Thoracic aorta (tissue), 2 donors: ENCODE measurements at regions not wholly inside any gene's neighbourhood (a gene's known extent, or its start where the extent isn't known, plus 50 kb on each side); places are given as distances from the start of the nearest gene placed in this dataset.
"Not testable (repeated sequence)": the region's sequence is repeated elsewhere in the genome, so short reads cannot be mapped to it uniquely, and the experiment has no call there.

Experiments
- ATAC-seq: fragments of 150-250 bp; one replicate; pipeline ENCODE4 v1.8.0; 2017; ENCODE audit warnings: low read depth; ENCODE audit not compliant: insufficient number of reproducible peaks, low FRiP score
- DNase-seq: peaks from one replicate; pipeline ENCODE4 v3.0.0-alpha.2; 2020; ENCODE audit warnings: low spot score
- H3K27ac ChIP-seq, 2 donors: fragments of 200-600 bp; sonication (generic); 1 replicate in 1 of 2; 2 replicates in 1 of 2; pipeline ENCODE4 v1.5.1; 2016; ENCODE audit warnings: mild to moderate bottlenecking in 2 of 2, moderate library complexity in 2 of 2
- H3K27me3 ChIP-seq: fragments of 200-600 bp; sonication (generic); replicated peaks from 2 replicates; pipeline ENCODE4 v1.6.0; 2016; ENCODE audit warnings: mild to moderate bottlenecking; ENCODE audit not compliant: insufficient read depth
- H3K36me3 ChIP-seq: fragments of 200-600 bp; sonication (generic); one replicate; pipeline ENCODE4 v1.5.1; 2016
- H3K4me1 ChIP-seq, 2 donors: fragments of 200-600 bp; sonication (generic); 1 replicate in 1 of 2; 2 replicates in 1 of 2; pipeline versions ENCODE4 v1.5.1 to v1.6.0; 2016; ENCODE audit warnings: low read depth in 2 of 2, mild to moderate bottlenecking in 1 of 2; ENCODE audit not compliant: control insufficient read depth in 1 of 2
- H3K4me3 ChIP-seq: fragments of 200-600 bp; sonication (generic); 2 replicates; pipeline ENCODE4 v1.5.1; 2016; ENCODE audit warnings: mild to moderate bottlenecking
- H3K9me3 ChIP-seq: fragments of 200-600 bp; sonication (generic); 2 replicates; pipeline ENCODE4 v1.5.1; 2016
- TF ChIP-seq, protein P1 (sequence below): fragments of 200-600 bp; sonication (generic); IDR thresholded peaks from one replicate; pipeline ENCODE4 v1.5.1; 2019; ENCODE audit warnings: antibody characterized with exemption

GRCh38 chr12:74280156-74280655 lies 257.4 kb upstream of the ATXN7L3B start:
- no peak overlapping the region for H3K27ac ChIP-seq
- H3K27me3 ChIP-seq: no peaks in the 10 kb centered on the region
- no peaks in the 10 kb centered on the region for H3K4me1 ChIP-seq
- peaks cover 6% of the 10 kb centered on the region for H3K9me3 ChIP-seq
- H3K4me3 ChIP-seq: no peak overlapping the region
- no peaks in the 10 kb centered on the region for H3K36me3 ChIP-seq
- DNase-seq (no peak), ATAC-seq (no peak)
- TF ChIP-seq, protein P1, sequence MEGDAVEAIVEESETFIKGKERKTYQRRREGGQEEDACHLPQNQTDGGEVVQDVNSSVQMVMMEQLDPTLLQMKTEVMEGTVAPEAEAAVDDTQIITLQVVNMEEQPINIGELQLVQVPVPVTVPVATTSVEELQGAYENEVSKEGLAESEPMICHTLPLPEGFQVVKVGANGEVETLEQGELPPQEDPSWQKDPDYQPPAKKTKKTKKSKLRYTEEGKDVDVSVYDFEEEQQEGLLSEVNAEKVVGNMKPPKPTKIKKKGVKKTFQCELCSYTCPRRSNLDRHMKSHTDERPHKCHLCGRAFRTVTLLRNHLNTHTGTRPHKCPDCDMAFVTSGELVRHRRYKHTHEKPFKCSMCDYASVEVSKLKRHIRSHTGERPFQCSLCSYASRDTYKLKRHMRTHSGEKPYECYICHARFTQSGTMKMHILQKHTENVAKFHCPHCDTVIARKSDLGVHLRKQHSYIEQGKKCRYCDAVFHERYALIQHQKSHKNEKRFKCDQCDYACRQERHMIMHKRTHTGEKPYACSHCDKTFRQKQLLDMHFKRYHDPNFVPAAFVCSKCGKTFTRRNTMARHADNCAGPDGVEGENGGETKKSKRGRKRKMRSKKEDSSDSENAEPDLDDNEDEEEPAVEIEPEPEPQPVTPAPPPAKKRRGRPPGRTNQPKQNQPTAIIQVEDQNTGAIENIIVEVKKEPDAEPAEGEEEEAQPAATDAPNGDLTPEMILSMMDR: no peak

GRCh38 chr12:74281401-74282180 lies 256.0 kb upstream of the ATXN7L3B start:
- H3K27me3 ChIP-seq, ATAC-seq, H3K9me3 ChIP-seq, DNase-seq, H3K27ac ChIP-seq, H3K4me1 ChIP-seq, H3K4me3 ChIP-seq, H3K36me3 ChIP-seq: not testable (repeated sequence)

DNA sequence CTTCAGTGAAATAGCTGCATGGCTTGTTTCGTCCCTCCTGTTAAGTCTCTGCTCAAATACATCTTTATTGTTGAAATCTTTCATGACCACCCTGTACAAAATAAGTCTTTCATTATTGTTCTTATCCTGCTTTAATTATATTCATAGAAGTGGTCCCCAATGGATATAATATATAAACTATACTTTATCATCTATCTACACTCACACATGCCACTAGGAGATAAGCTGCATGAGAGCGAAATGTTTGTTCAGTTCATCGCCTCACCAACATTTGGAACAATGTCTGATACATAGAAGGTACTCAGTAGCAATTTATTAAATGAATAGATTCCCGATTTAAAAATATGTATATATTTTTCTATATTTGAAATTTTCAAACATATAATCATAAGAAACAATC lies 254.0 kb upstream of the ATXN7L3B start:
- ATAC-seq: no peak
- no peak for DNase-seq
- no peak overlapping the region for H3K4me3 ChIP-seq
- no peaks in the 10 kb centered on the region for H3K27me3 ChIP-seq
- TF ChIP-seq, protein P1: no peak
- H3K36me3 ChIP-seq: no peaks in the 10 kb centered on the region
- no peak overlapping the region for H3K27ac ChIP-seq
- no peaks in the 10 kb centered on the region for H3K9me3 ChIP-seq
- no peaks in the 10 kb centered on the region for H3K4me1 ChIP-seq

GRCh38 chr12:74285773-74286172 lies 251.9 kb upstream of the ATXN7L3B start:
- no peak for ATAC-seq
- Histone ChIP-seq H3K4me3 (no peak overlapping the region), H3K27ac (no peak overlapping the region), H3K36me3 (no peaks in the 10 kb centered on the region), H3K9me3 (no peaks in the 10 kb centered on the region), H3K27me3 (no peaks in the 10 kb centered on the region), H3K4me1 (no peaks in the 10 kb centered on the region)
- TF ChIP-seq, protein P1: no peak
- no peak for DNase-seq

GRCh38 chr12:74286254-74286653 lies 251.4 kb upstream of the ATXN7L3B start:
- H3K4me1 ChIP-seq: no peaks in the 10 kb centered on the region
- ATAC-seq (no peak), DNase-seq (no peak)
- TF ChIP-seq, protein P1: no peak
- H3K9me3 ChIP-seq: no peaks in the 10 kb centered on the region
- no peaks in the 10 kb centered on the region for H3K27me3 ChIP-seq
- H3K4me3 ChIP-seq: no peak overlapping the region
- H3K27ac ChIP-seq: no peak overlapping the region
- H3K36me3 ChIP-seq: no peaks in the 10 kb centered on the region
